Fibroblast of skin of abdomen (primary cell): ENCODE measurements at regions not wholly inside any gene's neighbourhood (a gene's known extent, or its start where the extent isn't known, plus 50 kb on each side); places are given as distances from the start of the nearest gene placed in this dataset.
A peak's percentile ranks its signal among the peaks of the same experiment; 100 is the strongest.
"Not testable (repeated sequence)": the region's sequence is repeated elsewhere in the genome, so short reads cannot be mapped to it uniquely, and the experiment has no call there.

ENCODE experiments used
- DNase-seq: peaks from one replicate; pipeline ENCODE4 v3.0.0-alpha.2; 2013

DNA sequence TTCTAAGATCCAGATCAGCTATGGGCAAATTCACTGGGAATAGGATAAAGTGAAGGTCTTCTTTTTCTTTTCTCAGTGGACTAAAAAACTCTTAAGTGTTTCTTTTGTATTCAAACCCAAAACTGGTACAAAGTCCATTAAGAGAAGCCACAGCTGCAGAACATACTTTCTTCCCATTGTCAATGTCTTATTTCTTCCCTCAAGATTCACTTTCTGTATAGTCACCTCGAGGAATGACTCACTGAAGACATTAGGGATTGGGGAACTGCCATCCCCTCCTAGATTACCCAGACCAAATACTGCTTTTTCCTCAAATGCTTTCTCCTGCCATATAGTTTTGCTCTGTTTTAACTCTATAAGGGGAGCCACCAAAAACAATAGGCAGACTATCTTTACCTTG is 117.4 kb upstream of the SYT13 start:
- DNase-seq, result peak; percentile 28

DNA sequence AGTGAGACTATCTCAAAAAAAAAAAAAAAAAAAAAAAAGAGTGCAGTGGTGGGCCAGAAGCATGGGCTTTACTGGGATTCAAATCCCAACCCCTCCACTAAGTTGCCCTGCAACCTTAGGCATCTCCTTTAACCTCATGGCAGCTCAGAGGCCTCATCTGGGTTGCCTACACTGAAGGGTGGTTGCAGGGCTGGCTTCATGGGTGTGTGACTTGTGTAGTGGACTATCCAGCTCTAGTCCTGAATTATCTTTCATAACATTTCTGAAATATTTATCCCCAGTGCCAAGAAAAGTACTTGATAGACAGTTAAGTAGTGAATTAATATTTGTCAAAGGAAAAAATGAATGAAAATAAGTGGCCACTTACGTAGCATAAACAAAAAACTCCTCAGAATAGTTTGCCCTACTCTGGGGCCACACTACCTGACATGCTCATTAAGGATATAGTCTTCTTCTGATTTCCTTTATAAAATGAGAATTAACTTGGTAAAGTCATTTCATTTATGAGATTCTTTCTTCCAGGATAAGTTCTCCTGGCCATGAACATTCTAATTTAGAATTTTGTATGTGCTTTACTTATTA is 116.0 kb upstream of the SYT13 start:
- no peak for DNase-seq

DNA sequence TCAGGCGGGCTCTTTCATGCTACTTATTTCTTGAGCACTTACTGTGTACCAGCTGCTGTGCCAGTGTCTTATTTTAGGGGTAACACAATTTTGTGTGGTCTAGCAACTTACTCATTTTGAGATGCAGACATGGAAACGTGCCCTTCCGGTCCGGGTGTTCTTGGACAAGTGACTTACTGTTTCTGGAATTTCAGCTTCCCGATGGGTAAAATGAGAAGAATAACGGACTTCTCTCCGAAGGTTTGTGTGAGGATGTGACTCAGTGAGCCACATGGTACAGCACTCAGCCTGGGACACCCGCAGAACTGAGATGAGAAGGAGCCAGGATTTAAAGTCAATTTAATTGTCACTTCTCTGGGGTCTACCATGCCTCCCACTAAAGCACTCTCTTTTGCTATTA is 114.5 kb upstream of the SYT13 start:
- peak; percentile 84 for DNase-seq

GRCh38 chr11:45399166-45399565 is 113.0 kb upstream of the SYT13 start:
- no peak for DNase-seq

DNA sequence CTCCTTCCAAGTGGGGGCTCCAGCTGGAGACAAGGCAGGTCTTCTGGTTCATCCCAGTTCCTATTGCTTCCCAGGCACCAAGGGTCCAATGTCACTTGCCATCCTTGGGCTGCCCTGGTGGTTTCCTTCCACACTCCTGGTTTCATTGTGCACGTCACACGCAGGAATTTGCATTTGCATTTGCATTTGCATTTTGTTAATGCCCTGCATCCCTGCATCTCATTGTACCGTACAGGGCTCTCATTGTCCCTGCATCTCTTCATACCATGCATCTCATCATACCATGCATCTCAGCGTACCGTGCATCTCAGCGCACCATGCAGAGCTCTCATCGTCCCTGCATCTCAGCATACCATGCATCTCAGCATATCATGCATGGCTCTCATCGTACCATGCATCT is 112.2 kb upstream of the SYT13 start:
- no peak for DNase-seq

GRCh38 chr11:45396394-45396793 is 110.3 kb upstream of the SYT13 start:
- no peak for DNase-seq

- no peak for DNase-seq
Measured at GRCh38 chr11:45395947-45396346, 109.8 kb upstream of the SYT13 start.

GRCh38 chr11:45395421-45395820 is 109.3 kb upstream of the SYT13 start:
- DNase-seq, result no peak

GRCh38 chr11:45394294-45395085 is 108.3 kb upstream of the SYT13 start:
- no peak for DNase-seq

DNA sequence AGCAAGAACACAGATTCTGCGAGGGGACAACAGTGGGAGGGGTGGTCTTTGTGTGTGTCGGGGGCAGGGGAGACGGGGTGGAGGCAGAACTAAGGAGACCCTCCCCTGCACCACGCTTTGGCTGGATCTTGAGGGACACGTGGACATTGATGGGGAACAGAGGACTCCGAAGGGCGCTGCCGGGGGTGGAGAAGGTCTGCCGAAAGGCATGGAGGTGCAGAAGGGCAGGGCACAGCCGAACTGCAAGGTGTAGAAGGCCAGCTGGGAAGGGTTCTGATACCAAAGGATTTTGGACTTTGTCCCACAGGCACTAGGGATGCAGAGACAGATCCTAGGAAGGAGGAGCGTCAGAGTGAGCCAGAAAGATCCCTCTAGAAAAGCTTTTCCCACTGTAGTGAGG is 107.7 kb upstream of the SYT13 start:
- DNase-seq, result no peak

GRCh38 chr11:45393334-45393733 is 107.2 kb upstream of the SYT13 start:
- DNase-seq, result no peak

DNA sequence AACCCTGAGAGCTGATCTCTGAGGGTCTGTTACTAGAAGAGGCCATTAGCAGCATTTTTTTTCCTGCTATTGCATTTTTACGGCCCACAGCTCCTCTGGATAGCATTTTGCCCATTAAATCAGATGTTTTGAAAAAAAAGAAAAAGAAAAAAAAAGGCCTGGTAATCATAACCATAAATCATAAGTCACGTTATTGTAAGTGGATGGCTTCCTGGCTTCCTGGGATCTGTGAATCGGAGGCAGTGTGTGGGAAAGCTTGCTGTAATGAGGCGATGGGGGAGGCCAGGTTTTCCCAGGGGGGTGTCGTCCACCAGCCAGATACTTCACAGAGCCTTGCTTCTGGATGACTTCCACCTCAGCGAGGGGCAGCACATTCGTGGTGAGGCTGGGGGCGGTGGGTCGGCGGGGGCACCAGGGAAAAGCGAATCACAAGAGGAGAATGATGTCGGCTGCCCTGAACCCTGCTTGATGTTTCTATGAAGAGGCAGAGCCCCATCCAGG is 106.5 kb upstream of the SYT13 start:
- no peak for DNase-seq

DNA sequence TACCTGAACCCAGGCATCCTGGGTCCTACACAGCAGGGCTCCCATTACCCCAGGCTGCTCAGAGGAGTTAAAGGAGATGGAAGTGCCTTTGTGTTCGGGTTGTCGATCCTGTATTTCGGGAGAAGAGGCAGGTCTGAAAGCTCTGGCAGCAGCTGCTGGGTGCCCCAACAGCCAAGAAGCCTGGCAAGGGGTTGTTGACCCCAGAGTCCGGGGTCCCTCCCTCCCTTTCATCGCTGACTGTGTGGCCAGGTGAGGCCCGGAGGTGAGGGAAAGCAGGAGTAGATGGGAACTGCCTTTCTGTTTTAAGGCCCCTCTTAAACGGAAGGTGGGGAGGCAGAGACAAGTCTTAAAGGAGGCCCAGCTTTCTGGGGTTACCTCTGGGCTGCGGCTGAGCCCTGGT is 106.0 kb upstream of the SYT13 start:
- DNase-seq, result no peak

DNA sequence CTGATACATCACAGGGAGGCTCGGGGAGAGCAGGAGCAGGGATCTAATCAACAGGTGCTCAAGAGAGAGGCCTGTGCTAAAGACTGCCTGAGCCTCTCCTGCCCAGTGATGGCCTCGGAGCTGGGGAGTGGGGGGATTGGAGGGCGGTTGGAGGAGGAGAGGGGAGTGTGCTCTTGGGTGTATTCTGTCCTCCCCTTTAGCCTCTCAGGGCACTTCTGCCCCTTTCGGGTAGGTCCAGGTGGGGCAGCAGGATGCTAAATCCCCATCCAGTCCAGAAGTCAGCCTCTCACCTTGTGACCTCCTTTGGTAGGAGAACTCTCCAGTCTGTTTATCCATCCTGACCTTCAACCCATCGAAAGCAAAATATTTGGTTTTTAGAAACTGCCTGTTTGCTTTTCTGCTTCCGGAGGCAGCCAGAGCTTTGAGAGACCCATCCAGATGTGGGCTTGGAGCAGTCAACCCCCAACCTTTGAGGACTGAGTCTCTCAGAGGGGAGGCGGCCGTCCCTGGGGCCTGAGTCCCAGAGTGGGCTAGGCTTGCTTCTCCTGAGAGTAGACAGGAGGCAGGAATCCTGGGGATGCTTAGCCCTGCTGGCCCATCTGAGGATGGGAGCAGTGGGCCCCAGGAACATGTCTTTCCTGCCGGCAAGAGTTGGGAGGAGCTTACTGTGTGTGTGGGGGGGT is 105.2 kb upstream of the SYT13 start:
- DNase-seq, result no peak

GRCh38 chr11:45390407-45390806 is 104.3 kb upstream of the SYT13 start:
- peak; percentile 33 for DNase-seq

DNA sequence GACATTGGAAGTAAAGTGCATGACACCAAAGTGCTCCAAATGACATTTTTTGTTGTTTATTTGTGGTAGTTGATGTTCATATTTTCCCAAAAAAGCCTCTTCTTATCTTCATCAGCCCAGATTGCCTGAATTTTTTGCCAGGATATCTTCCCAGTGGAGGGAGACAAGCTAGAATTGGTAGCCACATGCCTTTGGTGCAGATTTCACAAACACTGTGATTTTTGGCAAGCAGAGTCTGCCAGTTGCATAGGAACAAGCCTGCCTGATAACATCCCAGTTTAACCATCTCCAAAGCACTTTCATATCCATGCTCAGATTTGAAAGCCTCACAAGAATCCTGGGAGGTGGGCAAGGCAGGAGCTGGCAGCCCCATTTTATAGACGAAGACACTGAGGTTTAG is 102.3 kb upstream of the SYT13 start:
- DNase-seq, result no peak

GRCh38 chr11:45387885-45388284 is 101.7 kb upstream of the SYT13 start:
- not testable (repeated sequence) for DNase-seq

DNA sequence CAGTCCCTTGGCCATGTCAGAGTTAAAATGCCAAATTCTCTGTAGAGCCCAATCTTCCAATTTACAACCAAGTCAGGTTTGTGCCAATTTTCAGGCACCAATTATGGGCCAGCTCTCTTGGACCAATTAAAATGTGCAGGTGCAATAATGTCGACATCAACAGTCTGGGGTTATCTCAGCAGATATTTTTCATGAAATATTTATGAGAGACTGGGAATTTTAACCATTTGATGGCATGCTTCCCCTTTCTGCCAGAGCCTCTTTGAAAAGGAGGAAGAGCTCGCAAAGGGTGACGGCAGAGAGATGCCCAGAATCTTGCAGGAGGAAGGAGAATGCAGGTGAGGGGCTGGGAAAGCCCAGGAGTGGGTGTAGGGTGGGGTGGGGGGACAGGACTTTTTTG is 100.8 kb upstream of the SYT13 start:
- DNase-seq, result no peak

DNA sequence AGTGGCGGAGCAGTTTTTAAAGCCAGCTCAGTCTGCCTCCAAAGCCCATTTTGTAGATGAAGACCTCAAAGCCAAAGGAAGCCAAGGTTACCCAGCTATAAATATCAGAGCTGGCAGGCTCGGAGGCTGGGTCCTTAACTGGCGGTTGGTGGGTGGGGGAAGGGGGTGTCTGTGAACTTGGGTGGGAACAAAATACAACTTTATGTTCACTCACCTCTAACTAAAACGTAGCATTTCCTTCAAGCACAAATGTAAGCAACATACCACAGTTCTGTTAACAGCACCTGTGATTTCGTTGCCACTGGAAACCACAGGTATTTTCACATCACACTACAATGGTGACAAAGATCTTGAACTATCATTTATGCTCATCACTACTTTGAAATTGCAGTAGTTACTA is 99.7 kb upstream of the SYT13 start:
- no peak for DNase-seq

- DNase-seq, result no peak
Measured at GRCh38 chr11:45385423-45385822, 99.3 kb upstream of the SYT13 start.

GRCh38 chr11:45384711-45385241 is 98.6 kb upstream of the SYT13 start:
- DNase-seq, result no peak

DNA sequence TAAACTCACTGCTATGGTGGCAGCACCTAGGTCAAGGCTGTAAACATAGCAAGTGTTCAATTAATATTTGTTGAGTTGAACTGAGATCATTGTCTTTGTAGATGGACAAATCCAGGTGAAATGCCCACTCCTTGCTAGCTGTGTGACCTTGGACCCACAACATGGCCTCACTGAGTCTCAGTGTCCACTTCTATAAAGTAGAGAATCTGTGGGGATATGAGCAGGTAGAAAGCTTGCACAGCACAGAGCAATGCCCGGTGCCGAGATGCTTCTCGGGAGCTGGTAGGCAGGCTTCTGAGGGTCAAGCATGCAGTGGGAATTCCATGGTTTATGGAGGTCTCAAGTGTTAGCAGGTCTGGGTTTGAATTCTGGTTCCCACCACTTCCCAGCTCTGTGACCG is 97.9 kb upstream of the SYT13 start:
- DNase-seq, result no peak

DNA sequence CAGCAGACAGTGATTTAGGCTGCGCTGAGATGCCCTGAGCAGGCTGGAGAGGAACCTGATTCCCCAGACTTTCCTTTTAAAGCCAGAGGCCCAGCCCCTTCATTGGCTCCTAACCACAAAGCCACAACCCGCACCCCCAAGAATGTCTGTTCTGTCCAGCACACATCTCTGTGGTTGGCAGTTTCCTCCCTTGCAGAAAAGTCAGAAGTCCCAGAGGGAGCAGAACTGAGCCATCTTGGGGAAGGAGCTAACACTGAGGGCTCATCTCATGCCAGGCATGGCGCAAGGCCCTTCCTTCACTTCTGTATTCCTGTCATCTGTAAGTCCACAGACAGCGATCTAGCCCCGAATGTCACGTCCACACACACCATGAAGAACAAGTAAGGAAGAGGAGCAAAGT is 97.1 kb upstream of the SYT13 start:
- peak; percentile 72 for DNase-seq
